ENCODE measurements at regions not wholly inside any gene's neighbourhood (a gene's known extent, or its start where the extent isn't known, plus 50 kb on each side); places are given as distances from the start of the nearest gene placed in this dataset.

- TF ChIP-seq POLR2AphosphoS5 (IDR thresholded peaks at IDR 0.05; ENCODE audit: insufficient read depth, low read depth, low read length) (no peak), CTCF (IDR thresholded peaks at IDR 0.05; ENCODE audit: extremely low read depth in 1 of 2, insufficient read depth in 1 of 2, low read depth in 1 of 2, low read length in 2 of 2) (no peak), EZH2 (IDR thresholded peaks at IDR 0.05; ENCODE audit: borderline replicate concordance, low read depth, low read length, severe bottlenecking) (no peak)
Observed at GRCh38 chr5:10921160-10921559, 160.1 kb upstream of the DAP start.

All from endothelial cell of umbilical vein (primary cell).